Vagina (tissue), 2 donors: ENCODE measurements at regions not wholly inside any gene's neighbourhood (a gene's known extent, or its start where the extent isn't known, plus 50 kb on each side); places are given as distances from the start of the nearest gene placed in this dataset.

Experiments
- POLR2A ChIP-seq, 2 donors: fragments of 450-650 bp; IDR thresholded peaks; one replicate each; pipeline ENCODE4 v1.6.1; 2017; ENCODE audit warnings: antibody characterized with exemption in 2 of 2, mild to moderate bottlenecking in 2 of 2, moderate library complexity in 2 of 2
- POLR2AphosphoS5 ChIP-seq, 2 donors: sonication (generic); formaldehyde crosslinking; IDR thresholded peaks; one replicate each; pipeline ENCODE4 v1.9.0; 2017; ENCODE audit warnings: antibody characterized with exemption in 2 of 2, mild to moderate bottlenecking in 2 of 2, low read depth in 1 of 2; ENCODE audit not compliant: insufficient read depth in 1 of 2
- TF ChIP-seq, protein P1 (sequence below), 3 experiments: fragments of 450-650 bp in 2 of 3; fragments of 200-600 bp in 1 of 3; sonication (generic) in 1 of 3; IDR thresholded peaks; one replicate each; pipeline ENCODE4 v1.5.1; 2017 to 2019; ENCODE audit warnings: antibody characterized with exemption in 3 of 3, mild to moderate bottlenecking in 2 of 3, moderate library complexity in 2 of 3

DNA sequence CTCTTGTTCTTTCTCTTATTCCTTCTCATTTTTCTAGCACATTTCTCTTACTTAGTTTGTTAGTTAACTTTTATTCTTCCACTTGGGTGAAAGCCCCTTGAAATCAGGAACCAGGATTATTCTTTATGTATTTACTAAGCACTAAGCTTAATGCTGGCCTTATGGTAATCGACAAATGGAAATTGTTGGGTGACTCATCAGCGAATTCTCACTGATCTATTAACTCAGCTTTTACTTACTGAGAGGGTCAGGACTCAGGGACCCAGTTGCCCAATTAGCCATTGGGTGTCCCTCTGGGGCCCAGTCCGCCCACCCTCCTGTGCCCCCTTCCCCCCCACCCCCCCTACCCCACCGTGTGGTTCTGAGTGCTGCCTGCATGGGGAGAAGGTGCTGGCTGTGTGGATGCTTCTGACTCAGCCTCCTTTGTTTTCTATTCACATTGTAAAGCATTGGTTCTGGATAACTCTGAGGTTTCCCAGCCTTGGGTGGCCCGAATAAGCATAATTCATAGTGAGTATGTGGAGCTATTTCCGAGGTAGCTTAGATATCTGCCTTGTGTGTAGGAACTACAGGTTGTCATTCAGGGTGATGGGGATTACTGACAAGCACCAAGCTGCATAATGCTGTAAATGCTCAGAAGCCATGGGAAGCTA is 240.9 kb downstream of the FGF9 start:
- no peak for TF ChIP-seq POLR2A (IDR thresholded peaks at IDR 0.05)
- TF ChIP-seq, protein P1, sequence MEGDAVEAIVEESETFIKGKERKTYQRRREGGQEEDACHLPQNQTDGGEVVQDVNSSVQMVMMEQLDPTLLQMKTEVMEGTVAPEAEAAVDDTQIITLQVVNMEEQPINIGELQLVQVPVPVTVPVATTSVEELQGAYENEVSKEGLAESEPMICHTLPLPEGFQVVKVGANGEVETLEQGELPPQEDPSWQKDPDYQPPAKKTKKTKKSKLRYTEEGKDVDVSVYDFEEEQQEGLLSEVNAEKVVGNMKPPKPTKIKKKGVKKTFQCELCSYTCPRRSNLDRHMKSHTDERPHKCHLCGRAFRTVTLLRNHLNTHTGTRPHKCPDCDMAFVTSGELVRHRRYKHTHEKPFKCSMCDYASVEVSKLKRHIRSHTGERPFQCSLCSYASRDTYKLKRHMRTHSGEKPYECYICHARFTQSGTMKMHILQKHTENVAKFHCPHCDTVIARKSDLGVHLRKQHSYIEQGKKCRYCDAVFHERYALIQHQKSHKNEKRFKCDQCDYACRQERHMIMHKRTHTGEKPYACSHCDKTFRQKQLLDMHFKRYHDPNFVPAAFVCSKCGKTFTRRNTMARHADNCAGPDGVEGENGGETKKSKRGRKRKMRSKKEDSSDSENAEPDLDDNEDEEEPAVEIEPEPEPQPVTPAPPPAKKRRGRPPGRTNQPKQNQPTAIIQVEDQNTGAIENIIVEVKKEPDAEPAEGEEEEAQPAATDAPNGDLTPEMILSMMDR (IDR thresholded peaks at IDR 0.05), result no peak
- TF ChIP-seq POLR2AphosphoS5 (IDR thresholded peaks at IDR 0.05; ENCODE audit: insufficient read depth in 1 of 2, low read depth in 1 of 2), result no peak
